DMS114 treated with DMSO at 0.1 percent for 48 hours (cell line): ENCODE measurements at regions not wholly inside any gene's neighbourhood (a gene's known extent, or its start where the extent isn't known, plus 50 kb on each side); places are given as distances from the start of the nearest gene placed in this dataset.
"Not testable (repeated sequence)": the region's sequence is repeated elsewhere in the genome, so short reads cannot be mapped to it uniquely, and the experiment has no call there.

Experiments
- DNase-seq: peaks from one replicate; lab custom pipeline; 2025; ENCODE audit not compliant: unreplicated experiment; lab: John Stamatoyannopoulos, UW

DNA sequence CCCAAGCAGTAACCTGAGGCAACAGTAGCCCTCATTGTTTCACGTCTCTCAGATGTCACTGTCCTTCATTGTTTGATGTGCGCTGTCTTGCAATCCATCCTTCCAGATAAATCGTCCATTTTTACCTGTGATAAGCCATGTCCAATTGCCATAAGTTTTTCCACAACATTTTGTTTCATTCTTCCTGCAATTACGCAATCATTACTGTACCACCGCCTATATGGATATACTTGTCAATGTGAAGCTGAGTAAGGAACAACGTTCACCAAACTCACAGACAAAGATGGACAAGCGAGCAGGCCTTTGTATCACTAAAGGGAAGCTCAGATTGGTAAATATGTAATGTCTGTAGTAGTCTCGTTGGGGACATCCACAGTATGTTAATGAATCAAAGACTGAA is 452.5 kb upstream of the NDN start:
- not testable (repeated sequence) for DNase-seq

DNA sequence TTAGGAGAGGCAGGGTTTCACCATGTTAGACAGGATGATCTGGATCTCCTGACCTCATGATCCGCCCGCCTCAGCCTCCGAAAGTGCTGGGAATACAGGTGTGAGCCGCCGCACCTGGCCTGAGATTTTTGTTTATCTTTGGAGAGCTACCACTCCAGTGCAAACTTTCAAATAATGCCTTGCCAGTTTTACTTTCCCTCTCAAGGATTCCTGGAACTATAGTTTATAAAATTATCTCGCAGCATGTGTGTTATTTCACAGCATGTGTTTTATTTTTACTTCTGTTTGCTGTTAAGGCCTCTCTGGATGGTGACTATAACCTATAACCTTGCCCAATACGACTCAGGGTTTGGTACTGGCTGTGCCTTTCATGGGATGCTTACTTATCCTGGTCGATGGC is 458.0 kb upstream of the NDN start:
- not testable (repeated sequence) for DNase-seq

DNA sequence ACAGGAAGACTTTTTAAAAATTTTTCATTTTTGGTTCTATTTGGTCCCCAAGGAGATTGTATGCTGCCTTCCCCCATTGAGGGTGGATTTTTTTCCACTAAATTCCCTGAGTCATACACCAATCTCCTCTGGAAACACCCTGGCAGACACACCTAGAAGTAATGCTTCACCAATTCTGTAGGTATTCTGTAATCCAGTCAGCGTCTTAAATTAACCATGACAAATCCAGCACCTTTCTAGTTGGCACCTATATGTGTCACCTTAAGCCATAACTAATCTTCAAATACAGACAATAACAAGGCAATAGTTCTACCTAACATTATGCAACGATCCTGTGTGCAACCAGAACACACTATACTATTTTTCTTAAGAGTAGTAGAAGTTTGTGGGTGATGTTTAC is 459.1 kb upstream of the NDN start:
- no peak for DNase-seq

DNA sequence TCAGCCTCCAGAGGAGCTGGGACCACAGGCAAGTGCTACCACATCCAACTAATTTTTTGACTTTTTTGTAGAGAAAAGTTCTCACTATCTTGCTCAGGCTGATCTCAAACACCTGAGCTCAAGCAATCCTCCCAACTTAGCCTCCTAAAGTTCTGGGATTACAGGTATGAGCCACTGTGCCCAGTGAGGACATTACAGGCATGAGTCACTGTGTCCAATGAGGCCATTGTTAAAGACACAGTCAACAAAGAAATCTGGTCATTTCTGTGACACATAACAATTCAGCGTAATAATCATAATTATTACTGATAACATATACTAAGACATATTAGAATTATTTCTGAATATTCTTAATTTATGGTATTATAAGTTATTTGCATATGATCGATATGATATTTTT is 463.4 kb upstream of the NDN start:
- no peak for DNase-seq

DNA sequence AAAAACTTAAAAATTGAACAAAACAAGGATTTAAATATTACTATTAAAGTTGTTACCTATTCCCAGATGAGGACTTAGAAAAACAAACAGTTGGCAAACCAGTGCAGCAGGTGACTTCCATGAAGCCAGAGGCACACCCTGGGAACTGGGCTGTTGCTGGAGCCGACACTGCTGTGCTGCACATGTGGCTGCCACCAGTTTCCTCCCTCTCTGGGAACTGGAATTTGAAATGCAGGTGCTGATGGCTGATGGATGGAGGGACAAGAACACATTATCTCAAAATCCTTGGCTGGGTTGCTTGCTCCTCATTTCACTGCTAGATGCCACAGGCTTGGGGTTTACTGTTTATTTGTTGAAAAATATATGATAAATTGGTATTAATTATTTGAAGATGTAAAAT is 471.2 kb upstream of the NDN start:
- not testable (repeated sequence) for DNase-seq

DNA sequence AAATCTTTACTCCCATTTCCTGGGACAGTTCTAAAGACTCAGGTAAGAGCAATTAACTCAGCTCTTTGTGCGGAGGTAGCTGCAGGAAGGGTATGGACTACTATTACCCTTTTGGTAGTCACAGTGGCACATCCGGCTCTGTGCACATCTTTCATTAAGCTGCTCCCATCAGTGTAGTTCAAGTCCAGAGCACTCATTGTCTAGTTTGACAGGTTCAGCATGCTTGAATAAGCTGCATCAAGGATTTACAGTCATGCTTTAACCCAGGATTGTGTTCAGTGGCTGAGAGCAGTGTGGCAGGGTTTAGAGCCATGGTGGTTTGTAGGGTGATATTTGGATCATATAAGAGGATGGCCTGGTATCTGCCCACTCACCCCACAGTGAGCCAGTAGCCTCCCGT is 478.4 kb upstream of the NDN start:
- not testable (repeated sequence) for DNase-seq

DNA sequence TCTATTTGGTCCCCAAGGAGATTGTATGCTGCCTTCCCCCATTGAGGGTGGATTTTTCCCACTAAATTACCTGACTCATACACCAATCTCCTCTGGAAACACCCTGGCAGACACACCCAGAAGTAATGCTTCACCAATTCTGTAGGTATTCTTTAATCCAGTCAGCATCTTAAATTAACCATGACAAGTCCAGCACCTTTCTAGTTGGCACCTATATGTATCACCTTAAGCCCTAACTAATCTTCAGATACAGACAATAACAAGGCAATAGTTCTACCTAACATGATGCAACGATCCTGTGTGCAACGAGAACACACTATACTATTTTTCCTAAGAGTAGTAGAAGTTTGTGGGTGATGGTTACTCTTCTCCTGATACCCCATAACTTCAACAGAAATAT is 473.3 kb upstream of the NPAP1 start:
- DNase-seq = not testable (repeated sequence)

DNA sequence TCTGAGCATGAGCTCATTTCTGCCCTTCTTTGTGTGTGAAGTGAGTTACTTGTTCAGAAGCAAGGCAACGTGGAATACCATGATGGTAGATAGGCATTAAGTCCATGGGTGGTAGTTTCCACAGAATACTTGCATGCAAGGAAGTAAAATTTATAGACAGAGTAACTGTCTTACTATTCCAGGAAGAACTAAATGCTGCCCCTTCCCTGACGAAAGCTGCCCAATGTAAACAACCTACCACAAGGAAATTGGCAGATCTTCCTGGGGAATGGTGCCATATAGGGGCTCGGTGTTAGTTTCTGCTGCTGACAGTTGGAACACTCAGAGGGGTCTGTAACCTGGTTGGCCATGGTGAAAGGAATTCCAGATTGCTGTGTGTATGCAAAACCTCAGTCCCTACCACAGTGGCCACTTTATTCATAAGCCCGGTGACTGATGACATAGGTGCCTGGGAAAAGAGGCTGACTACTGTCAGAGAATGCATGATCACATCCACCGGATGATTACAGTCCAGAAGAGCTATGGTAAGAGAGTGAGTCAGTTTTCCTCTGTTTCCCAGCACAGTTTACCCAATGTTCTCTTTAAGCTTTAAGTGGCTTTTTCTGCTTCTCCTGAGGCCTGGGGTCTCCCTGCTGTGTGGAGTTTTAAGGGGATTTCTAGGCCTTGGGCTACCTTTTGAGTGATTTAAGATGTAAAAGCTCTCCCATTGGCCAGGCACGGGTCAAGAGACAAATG is 463.7 kb upstream of the NPAP1 start:
- not testable (repeated sequence) for DNase-seq

DNA sequence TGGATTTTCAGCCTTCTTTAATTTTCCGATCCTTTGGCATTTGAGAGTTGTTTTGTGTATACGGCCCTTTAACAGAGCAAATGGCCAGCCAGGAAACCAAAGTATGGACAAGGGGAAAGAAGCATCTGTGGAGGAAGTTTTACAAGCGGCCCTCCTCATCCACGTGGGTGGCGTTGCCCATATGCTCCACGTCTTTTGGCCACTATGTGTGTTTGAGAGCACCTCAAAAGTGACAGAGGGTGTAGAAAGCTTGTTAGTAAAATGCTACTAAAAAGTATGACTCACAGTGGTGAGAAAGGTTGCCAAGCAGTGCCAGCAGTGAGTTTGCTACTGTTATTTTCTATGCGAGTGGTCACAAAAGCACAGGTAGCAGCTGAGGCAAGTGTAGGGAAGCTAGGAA is 451.8 kb upstream of the NPAP1 start:
- DNase-seq = no peak

DNA sequence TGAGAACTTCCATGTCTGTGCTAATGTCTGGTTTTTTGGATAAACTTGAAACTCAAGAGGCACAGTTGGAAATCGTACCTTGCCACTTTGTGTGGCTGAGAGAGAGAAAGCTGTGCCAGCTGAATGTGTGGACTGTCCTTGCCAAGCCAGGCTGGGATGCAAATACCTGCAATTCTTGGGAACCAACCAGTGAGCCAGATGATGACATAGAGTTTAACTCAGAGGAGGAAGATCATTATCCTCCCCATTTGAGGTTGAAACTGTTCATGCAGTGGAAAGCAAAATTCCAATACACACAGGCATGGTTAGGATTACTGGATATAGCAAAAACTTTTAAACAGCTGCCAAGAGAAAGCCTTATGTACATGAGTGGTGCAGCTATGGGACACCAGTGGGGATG is 451.4 kb upstream of the NPAP1 start:
- no peak for DNase-seq

DNA sequence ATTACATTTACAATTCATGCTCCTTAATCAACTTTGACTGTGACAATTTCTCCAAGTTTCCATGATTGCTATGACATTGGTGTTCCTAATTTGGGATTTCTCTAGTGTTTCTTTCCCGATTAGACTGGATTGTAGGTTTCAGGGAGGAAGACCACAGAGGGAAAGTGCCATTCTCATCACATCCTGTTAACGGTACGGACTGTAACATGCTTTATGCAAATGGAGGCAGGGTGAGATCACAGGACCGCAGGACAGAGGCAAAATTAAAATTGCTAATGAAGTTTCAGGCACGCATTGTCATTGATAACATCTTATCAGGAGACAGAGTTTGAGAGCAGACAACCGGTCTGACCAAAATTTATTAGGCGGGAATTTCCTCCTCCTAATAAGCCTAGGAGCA is 446.7 kb upstream of the NPAP1 start:
- not testable (repeated sequence) for DNase-seq

DNA sequence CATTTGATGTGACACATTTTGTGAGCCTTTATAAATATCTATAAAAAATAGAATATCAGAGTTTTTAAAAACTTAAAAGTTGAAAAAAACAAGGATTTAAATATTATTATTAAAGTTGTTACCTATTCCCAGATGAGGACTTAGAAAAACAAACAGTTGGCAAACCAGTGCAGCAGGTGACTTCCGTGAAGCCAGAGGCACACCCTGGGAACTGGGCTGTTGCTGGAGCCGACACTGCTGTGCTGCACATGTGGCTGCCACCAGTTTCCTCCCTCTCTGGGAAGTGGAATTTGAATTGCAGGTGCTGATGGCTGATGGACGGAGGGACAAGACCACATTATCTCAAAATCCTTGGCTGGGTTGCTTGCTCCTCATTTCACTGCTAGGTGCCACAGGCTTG is 442.4 kb upstream of the NPAP1 start:
- DNase-seq = not testable (repeated sequence)

DNA sequence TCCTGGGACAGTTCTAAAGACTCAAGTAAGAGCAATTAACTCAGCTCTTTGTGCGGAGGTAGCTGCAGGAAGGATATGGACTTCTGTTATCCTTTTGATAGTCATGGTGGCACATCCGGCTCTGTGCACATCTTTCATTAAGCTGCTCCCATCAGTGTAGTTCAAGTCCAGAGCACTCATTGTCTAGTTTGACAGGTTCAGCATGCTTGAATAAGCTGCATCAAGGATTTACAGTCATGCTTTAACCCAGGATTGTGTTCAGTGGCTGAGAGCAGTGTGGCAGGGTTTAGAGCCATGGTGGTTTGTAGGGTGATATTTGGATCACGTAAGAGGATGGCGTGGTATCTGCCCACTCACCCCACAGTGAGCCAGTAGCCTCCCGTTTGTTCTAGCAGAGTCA is 435.0 kb upstream of the NPAP1 start:
- not testable (repeated sequence) for DNase-seq

DNA sequence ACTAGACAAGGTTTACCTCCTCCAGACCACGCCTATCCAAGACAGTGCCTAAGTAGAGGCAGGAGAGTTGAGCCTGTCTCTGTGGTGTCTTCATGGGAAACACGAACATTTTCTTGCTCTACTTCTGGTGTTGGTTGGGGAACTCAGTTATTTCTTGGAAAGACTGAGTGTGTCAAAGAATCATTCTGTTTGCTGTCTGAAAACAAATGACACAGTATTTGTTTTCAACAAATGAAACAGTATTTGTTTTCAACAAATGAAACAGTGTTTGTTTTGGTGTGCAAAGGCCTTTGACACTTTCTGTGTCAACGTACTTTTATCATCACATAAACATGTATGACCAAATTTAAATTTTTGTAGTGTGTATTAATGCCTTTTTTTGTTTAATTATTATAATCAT is 416.5 kb upstream of the NPAP1 start:
- not testable (repeated sequence) for DNase-seq

DNA sequence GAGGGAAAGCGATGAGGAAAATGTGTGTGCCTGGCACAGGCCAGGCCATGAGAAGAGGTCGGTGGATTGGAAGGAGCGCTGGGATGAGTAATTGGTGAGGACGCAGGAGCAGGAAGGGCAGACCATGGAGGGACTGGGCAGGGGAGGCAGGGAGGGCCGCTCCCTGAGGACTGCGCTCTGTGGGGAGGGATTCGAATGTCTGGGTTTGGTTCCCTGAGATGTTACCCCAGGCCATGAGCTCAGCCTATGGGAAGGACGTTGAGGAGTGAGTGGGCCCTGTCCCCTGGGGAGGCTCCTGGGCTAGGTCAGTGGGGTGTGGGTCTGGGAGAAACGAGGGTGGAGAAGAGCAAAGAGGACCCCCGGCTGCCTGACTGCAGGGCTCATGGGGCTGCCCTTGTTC is 415.2 kb upstream of the NPAP1 start:
- DNase-seq = not testable (repeated sequence)

DNA sequence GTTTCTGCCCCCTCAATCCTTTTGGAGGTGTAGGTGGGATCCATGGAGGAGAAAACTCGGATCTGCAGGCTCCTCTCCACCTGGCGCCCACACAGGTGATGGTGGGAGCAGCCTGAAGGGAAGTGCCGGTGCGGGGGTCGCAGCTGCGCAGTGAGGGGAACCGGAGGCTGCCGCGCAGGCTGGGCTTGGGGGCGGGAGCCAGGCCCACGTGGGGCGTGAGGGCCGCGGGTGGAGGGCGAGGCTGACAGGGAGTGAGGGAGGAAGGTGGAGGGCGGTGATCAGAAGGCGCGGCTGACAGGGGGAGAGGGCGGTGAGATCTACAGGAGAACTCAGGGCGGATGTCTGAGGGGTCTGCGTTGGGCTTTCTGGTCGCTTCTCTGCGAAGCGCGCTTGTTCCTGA is 414.7 kb upstream of the NPAP1 start:
- not testable (repeated sequence) for DNase-seq

DNA sequence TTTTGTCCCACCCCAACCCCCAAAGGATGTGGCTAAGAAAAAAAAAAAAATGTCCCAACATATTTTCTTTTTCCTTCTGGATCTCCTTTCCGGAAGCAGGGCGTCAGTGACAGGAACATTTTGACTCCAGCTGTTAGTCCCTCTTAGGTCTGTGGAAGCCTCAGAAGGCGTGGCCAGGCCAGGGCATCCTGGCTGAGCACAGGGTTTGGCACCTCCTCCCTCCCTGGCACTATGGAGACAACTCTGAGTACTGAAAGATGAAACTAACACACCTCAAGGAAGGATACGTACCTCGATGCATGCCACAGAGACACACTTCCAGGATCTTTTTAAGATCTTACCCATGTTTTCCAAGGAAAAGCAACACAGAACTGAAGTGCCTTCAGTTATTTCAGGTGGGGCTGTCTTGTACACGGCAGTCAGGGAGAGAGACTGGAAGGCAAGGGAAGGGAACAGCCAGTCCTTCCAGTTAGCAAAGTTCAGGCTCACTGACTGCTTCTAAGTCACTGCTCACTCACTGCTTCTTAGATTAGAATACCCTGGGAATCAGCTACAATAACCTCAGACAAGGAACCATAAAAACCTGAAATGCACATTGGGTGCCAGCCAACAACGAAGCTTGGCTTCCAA is 406.9 kb upstream of the NPAP1 start:
- DNase-seq = not testable (repeated sequence)

DNA sequence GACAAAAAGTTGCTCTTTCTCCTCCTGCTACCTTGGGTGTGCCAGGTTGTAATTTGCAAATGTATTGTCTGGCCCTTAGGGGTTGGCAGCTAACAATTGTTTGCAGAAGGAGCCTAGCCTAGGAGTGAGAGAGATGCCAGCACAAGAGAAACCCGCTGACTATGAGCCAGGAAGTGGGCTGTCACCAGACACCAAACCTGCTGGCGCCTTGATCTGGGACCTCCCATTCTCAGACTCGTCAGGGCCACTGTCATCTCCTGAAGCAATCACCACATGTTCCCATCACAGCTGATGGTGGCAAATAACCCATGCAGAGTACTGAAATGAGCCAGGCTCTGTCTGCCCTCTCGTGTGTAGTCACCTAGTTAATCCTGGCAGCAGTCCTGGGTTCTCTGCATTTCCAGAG is 406.4 kb upstream of the NPAP1 start:
- DNase-seq = no peak

DNA sequence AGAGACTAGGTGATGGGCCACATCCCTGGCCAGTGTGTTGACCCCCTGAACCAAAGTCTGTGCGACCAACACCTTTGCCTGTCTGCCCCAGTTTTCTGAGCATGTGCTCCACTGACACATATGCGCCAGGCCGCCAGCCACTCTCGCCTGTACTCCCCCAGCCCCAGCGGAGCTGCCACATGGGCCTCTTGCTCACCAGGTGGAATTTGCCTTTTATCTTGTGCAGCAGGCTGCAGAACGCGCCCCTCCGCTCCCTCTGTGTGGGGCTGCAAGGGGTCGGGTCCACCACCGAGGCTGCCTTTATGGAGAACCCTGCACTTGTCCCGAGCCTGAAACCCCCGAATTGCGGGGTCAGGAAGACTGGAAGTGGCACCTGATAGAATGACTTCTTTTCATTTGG is 405.7 kb upstream of the NPAP1 start:
- DNase-seq = no peak

DNA sequence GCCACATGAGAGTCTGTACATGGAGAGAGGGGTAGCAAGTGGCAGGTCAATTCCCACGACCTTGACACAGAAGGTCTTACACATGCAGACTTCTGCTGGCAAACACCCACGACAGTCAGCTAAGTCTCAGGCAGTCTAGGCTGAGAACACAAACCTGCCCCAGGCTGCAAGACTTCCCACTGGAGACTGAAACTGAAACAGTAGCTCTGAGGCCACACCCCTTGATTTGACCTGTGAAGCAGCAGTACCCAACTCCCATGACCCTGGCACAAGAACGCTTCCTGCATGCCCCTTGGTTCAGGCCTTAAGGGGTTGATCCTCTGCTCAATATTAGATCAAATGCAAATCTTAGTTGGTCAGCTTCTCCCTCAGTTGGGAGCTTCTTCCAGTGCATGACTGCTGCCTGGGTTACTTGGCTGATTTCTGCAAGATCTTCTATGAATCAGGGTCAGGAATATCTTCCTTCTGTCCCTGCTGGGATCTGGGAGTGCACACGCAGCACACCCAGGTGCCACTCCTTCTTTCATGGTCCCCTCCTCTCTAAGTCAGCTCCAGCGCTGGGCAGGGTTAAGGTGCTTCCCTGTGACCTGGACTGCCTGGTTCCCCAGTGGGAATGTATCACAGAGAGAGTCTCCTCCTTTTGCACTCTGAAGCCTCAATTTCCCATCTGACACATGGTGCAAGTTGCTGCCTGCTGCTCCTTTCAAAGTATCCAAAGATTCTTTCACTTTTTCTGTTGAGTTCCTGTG is 403.9 kb upstream of the NPAP1 start:
- not testable (repeated sequence) for DNase-seq

DNA sequence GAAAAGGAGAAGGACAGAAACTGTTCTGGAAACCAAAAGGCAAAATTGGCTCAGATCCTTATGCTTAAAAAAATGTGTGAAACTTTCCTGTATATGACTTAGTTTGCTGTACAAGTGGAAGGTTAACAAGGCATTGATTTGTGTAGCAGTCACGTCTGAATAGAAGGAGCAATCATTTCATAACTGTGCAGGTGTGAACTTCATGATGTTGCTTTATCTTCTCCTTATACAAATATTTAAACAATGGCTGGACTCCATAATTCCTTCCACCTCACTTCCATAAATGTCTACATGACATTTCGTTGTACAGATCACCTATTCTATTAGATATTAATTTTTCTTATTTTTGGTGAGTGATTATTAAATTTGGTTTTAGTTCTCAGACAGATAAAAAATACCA is 382.7 kb upstream of the NPAP1 start:
- DNase-seq = no peak

DNA sequence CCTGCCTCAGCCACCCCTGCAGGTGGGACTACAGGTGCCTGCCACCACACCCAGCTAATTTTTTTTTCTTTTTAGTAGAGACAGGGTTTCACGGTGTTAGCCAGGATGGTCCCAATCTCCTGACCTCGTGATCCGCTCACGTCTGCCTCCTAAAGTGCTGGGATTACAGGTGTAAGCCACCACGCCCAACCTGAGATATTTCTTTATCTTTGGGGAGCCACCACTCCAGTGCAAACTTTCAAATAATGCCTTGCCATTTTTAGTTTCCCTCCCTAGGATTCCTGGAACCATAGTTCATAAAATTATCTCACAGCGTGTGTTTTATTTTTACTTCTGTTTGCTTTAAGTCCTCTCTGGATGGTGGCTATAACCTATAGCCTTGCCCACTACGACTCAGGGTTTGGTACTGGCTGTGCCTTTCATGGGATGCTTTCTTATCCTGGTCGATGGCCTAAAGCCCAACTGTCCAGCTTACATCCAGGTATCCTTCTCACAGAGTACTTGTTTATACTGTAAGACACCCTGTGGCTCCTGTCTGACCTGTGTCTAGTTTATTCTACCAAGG is 374.7 kb upstream of the NPAP1 start:
- not testable (repeated sequence) for DNase-seq
